HG02610 (cell line): ENCODE measurements at regions not wholly inside any gene's neighbourhood (a gene's known extent, or its start where the extent isn't known, plus 50 kb on each side); places are given as distances from the start of the nearest gene placed in this dataset.
A peak's percentile ranks its signal among the peaks of the same experiment; 100 is the strongest.
"Not testable (repeated sequence)": the region's sequence is repeated elsewhere in the genome, so short reads cannot be mapped to it uniquely, and the experiment has no call there.

Experiments used
- ATAC-seq: cut with Tn5 transposase; IDR thresholded peaks from one replicate; pipeline ENCODE4 v1.9.1; 2021; ENCODE audit warnings: mild to moderate bottlenecking, moderate library complexity; ENCODE audit not compliant: unreplicated experiment

- ATAC-seq = peak; percentile 79
These were observed 242.3 kb upstream of the NOL4 start for GRCh38 chr18:34467058-34467457.

- ATAC-seq = no peak
These were observed 229.9 kb upstream of the DTNA start for GRCh38 chr18:34480162-34480700.

GRCh38 chr18:34482204-34482603 is 227.9 kb upstream of the DTNA start:
- no peak for ATAC-seq

- no peak for ATAC-seq
These were observed 226.9 kb upstream of the DTNA start for GRCh38 chr18:34483198-34483597.

- ATAC-seq = no peak
These were observed 218.4 kb upstream of the DTNA start for GRCh38 chr18:34491719-34492118.

GRCh38 chr18:34492652-34493051 is 217.4 kb upstream of the DTNA start:
- ATAC-seq = no peak

- ATAC-seq = peak; percentile 43
These were observed 217.0 kb upstream of the DTNA start for GRCh38 chr18:34493099-34493544.

- peak; percentile 56 for ATAC-seq
These were observed 216.3 kb upstream of the DTNA start for GRCh38 chr18:34493566-34494358.

- ATAC-seq = no peak
These were observed 215.8 kb upstream of the DTNA start for GRCh38 chr18:34494359-34494696.

- no peak for ATAC-seq
These were observed 214.6 kb upstream of the DTNA start for GRCh38 chr18:34495506-34495905.

- ATAC-seq = no peak
These were observed 208.5 kb upstream of the DTNA start for GRCh38 chr18:34501553-34501952.

GRCh38 chr18:34506198-34506597 is 203.9 kb upstream of the DTNA start:
- no peak for ATAC-seq

GRCh38 chr18:34509163-34509562 is 200.9 kb upstream of the DTNA start:
- ATAC-seq = no peak

- ATAC-seq = no peak
These were observed 200.1 kb upstream of the DTNA start for GRCh38 chr18:34509879-34510586.

GRCh38 chr18:34510926-34511325 is 199.2 kb upstream of the DTNA start:
- no peak for ATAC-seq

GRCh38 chr18:34511435-34511834 is 198.7 kb upstream of the DTNA start:
- no peak for ATAC-seq

- ATAC-seq = no peak
These were observed 198.2 kb upstream of the DTNA start for GRCh38 chr18:34511879-34512278.

GRCh38 chr18:34514238-34514637 is 195.9 kb upstream of the DTNA start:
- ATAC-seq = no peak

- ATAC-seq = no peak
These were observed 195.1 kb upstream of the DTNA start for GRCh38 chr18:34514957-34515356.

GRCh38 chr18:34516355-34516754 is 193.7 kb upstream of the DTNA start:
- ATAC-seq = not testable (repeated sequence)

GRCh38 chr18:34516996-34517395 is 193.1 kb upstream of the DTNA start:
- not testable (repeated sequence) for ATAC-seq

GRCh38 chr18:34521040-34521439 is 189.1 kb upstream of the DTNA start:
- ATAC-seq = no peak
